ENCODE measurements at regions not wholly inside any gene's neighbourhood (a gene's known extent, or its start where the extent isn't known, plus 50 kb on each side); places are given as distances from the start of the nearest gene placed in this dataset.

GRCh38 chr13:88329066-88329465 lies 657.9 kb downstream of the SLITRK5 start:
- TF ChIP-seq CTCF (IDR thresholded peaks at IDR 0.05) = no peak
- TF ChIP-seq POLR2AphosphoS5 (IDR thresholded peaks at IDR 0.05) = no peak
